Epithelial cell of proximal tubule (primary cell): ENCODE measurements at regions not wholly inside any gene's neighbourhood (a gene's known extent, or its start where the extent isn't known, plus 50 kb on each side); places are given as distances from the start of the nearest gene placed in this dataset.

ENCODE experiments used
- DNase-seq: peaks from one replicate; pipeline ENCODE4 v3.0.0-alpha.2; 2011; ENCODE audit warnings: low read depth
- H3K4me3 ChIP-seq: 2 replicates; pipeline ENCODE4 v1.5.1; 2011; ENCODE audit warnings: low read depth, mild to moderate bottlenecking, low read length
- CTCF ChIP-seq: conservative IDR thresholded peaks from 2 replicates; pipeline ENCODE4 v1.5.1; 2012; ENCODE audit warnings: low read depth, mild to moderate bottlenecking, low read length

GRCh38 chr2:155412598-155412997 lies 714.1 kb downstream of the KCNJ3 start:
- no peak for DNase-seq
- H3K4me3 ChIP-seq, result no peak overlapping the region
- no peak for TF ChIP-seq CTCF

- no peak for DNase-seq
- H3K4me3 ChIP-seq, result no peak overlapping the region
- no peak for TF ChIP-seq CTCF
Measured at GRCh38 chr2:155404433-155405002, 706.0 kb downstream of the KCNJ3 start.

- H3K4me3 ChIP-seq, result no peak overlapping the region
- no peak for TF ChIP-seq CTCF
- DNase-seq, result no peak
Measured at GRCh38 chr2:155393406-155393805, 694.9 kb downstream of the KCNJ3 start.

- no peak for TF ChIP-seq CTCF
- DNase-seq, result no peak
- no peak overlapping the region for H3K4me3 ChIP-seq
Measured at GRCh38 chr2:155391613-155392130, 693.2 kb downstream of the KCNJ3 start.

- no peak for DNase-seq
- no peak for TF ChIP-seq CTCF
- H3K4me3 ChIP-seq, result no peak overlapping the region
Measured at GRCh38 chr2:155389224-155389623, 690.7 kb downstream of the KCNJ3 start.

- no peak for TF ChIP-seq CTCF
- no peak overlapping the region for H3K4me3 ChIP-seq
- no peak for DNase-seq
Measured at GRCh38 chr2:155384555-155385123, 686.1 kb downstream of the KCNJ3 start.

- no peak for TF ChIP-seq CTCF
- H3K4me3 ChIP-seq, result no peak overlapping the region
- no peak for DNase-seq
Measured at GRCh38 chr2:155382776-155383175, 684.3 kb downstream of the KCNJ3 start.
